ENCODE measurements at regions not wholly inside any gene's neighbourhood (a gene's known extent, or its start where the extent isn't known, plus 50 kb on each side); places are given as distances from the start of the nearest gene placed in this dataset.
A peak's percentile ranks its signal among the peaks of the same experiment; 100 is the strongest.

DNA sequence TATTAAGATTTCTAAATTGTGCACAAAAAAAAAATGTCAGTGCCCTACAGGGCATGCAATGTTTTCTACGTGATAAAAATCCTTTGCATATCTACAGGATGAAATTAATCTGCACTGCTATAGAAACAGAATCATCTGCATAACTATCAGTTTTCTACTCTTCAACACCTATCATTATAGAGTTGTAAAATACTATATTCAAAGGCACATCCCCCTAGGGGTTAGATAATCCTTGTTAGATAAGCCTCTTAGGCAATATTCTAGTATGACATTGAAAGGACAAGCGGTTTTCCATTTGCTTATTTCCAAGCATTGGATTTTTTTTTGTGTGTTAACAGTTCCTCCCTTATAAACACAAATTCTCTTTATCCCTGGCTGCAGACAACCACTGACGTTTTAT, 98.7 kb upstream of the LAMA2 start:
- ChIA-PET CTCF (no interaction called here), POLR2A (ENCODE audit: low non-redundant PET) (no interaction called here)

GRCh38 chr6:128768187-128768586, 114.8 kb upstream of the LAMA2 start:
- TF ChIP-seq, protein P1, sequence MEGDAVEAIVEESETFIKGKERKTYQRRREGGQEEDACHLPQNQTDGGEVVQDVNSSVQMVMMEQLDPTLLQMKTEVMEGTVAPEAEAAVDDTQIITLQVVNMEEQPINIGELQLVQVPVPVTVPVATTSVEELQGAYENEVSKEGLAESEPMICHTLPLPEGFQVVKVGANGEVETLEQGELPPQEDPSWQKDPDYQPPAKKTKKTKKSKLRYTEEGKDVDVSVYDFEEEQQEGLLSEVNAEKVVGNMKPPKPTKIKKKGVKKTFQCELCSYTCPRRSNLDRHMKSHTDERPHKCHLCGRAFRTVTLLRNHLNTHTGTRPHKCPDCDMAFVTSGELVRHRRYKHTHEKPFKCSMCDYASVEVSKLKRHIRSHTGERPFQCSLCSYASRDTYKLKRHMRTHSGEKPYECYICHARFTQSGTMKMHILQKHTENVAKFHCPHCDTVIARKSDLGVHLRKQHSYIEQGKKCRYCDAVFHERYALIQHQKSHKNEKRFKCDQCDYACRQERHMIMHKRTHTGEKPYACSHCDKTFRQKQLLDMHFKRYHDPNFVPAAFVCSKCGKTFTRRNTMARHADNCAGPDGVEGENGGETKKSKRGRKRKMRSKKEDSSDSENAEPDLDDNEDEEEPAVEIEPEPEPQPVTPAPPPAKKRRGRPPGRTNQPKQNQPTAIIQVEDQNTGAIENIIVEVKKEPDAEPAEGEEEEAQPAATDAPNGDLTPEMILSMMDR (conservative IDR thresholded peaks at IDR 0.05; ENCODE audit: low read depth, low read length): no peak
- no peak for TF ChIP-seq EZH2 (IDR thresholded peaks at IDR 0.05; ENCODE audit: borderline replicate concordance, low read depth, low read length, poor library complexity, severe bottlenecking)
- H3K9me3 ChIP-seq (ENCODE audit: low read depth, low read length, poor library complexity, severe bottlenecking): no peaks in the 10 kb centered on the region
- POLR2A ChIA-PET (ENCODE audit: low non-redundant PET): no interaction called here
- no peaks in the 10 kb centered on the region for H3K36me3 ChIP-seq (ENCODE audit: insufficient read depth, low read length, poor library complexity, severe bottlenecking)
- H3K4me1 ChIP-seq (ENCODE audit: insufficient read depth, low read length, poor library complexity, severe bottlenecking): no peaks in the 10 kb centered on the region
- H3K27ac ChIP-seq (ENCODE audit: low read depth, low read length, poor library complexity, severe bottlenecking): no peak overlapping the region
- intact Hi-C loops (cut with micrococcal nuclease; ENCODE audit: unreplicated experiment): no loop called here
- H3K27me3 ChIP-seq (replicated peaks; ENCODE audit: insufficient read depth, low read depth, low read length, poor library complexity): no peaks in the 10 kb centered on the region
- BruUV-seq (replicated peaks): no TSS peak
- DNase-seq (ENCODE audit: low spot score): no peak
- H3K4me3 ChIP-seq (ENCODE audit: low read depth, low read length, poor library complexity, severe bottlenecking): no peak overlapping the region
- CTCF ChIA-PET: no interaction called here

More for the DNA sequence above, 98.7 kb upstream of the LAMA2 start:
- no TSS peak for BruUV-seq (replicated peaks)
- no peaks in the 10 kb centered on the region for H3K36me3 ChIP-seq (ENCODE audit: insufficient read depth, low read length, poor library complexity, severe bottlenecking)
- no peaks in the 10 kb centered on the region for H3K27me3 ChIP-seq (replicated peaks; ENCODE audit: insufficient read depth, low read depth, low read length, poor library complexity)
- no peaks in the 10 kb centered on the region for H3K4me1 ChIP-seq (ENCODE audit: insufficient read depth, low read length, poor library complexity, severe bottlenecking)
- H3K4me3 ChIP-seq (ENCODE audit: low read depth, low read length, poor library complexity, severe bottlenecking): no peak overlapping the region
- peak; percentile 57 for DNase-seq (ENCODE audit: low spot score)
- H3K27ac ChIP-seq (ENCODE audit: low read depth, low read length, poor library complexity, severe bottlenecking): no peak overlapping the region
- intact Hi-C loops (cut with micrococcal nuclease; ENCODE audit: unreplicated experiment): no loop called here
- no peak for TF ChIP-seq EZH2 (IDR thresholded peaks at IDR 0.05; ENCODE audit: borderline replicate concordance, low read depth, low read length, poor library complexity, severe bottlenecking)
- TF ChIP-seq, protein P1 (conservative IDR thresholded peaks at IDR 0.05; ENCODE audit: low read depth, low read length): no peak
- no peaks in the 10 kb centered on the region for H3K9me3 ChIP-seq (ENCODE audit: low read depth, low read length, poor library complexity, severe bottlenecking)

- Histone ChIP-seq H3K4me3 (ENCODE audit: low read depth, low read length, poor library complexity, severe bottlenecking) (no peak overlapping the region), H3K27me3 (replicated peaks; ENCODE audit: insufficient read depth, low read depth, low read length, poor library complexity) (no peaks in the 10 kb centered on the region), H3K27ac (ENCODE audit: low read depth, low read length, poor library complexity, severe bottlenecking) (no peak overlapping the region), H3K36me3 (ENCODE audit: insufficient read depth, low read length, poor library complexity, severe bottlenecking) (no peaks in the 10 kb centered on the region), H3K9me3 (ENCODE audit: low read depth, low read length, poor library complexity, severe bottlenecking) (no peaks in the 10 kb centered on the region), H3K4me1 (ENCODE audit: insufficient read depth, low read length, poor library complexity, severe bottlenecking) (no peaks in the 10 kb centered on the region)
- no peak for TF ChIP-seq EZH2 (IDR thresholded peaks at IDR 0.05; ENCODE audit: borderline replicate concordance, low read depth, low read length, poor library complexity, severe bottlenecking)
- TF ChIP-seq, protein P1 (conservative IDR thresholded peaks at IDR 0.05; ENCODE audit: low read depth, low read length): no peak
- POLR2A ChIA-PET (ENCODE audit: low non-redundant PET): no interaction called here
- intact Hi-C loops (cut with micrococcal nuclease; ENCODE audit: unreplicated experiment): no loop called here
- DNase-seq (ENCODE audit: low spot score): no peak
- CTCF ChIA-PET: no interaction called here
- no TSS peak for BruUV-seq (replicated peaks)
Measured at GRCh38 chr6:128767705-128768104, 115.2 kb upstream of the LAMA2 start.

Data from A673 (cell line).